NCI-H1105 (cell line): ENCODE measurements at regions not wholly inside any gene's neighbourhood (a gene's known extent, or its start where the extent isn't known, plus 50 kb on each side); places are given as distances from the start of the nearest gene placed in this dataset.
"Not testable (repeated sequence)": the region's sequence is repeated elsewhere in the genome, so short reads cannot be mapped to it uniquely, and the experiment has no call there.

ENCODE experiments used
- DNase-seq: peaks from one replicate; lab custom pipeline; 2025; lab: John Stamatoyannopoulos, UW

DNA sequence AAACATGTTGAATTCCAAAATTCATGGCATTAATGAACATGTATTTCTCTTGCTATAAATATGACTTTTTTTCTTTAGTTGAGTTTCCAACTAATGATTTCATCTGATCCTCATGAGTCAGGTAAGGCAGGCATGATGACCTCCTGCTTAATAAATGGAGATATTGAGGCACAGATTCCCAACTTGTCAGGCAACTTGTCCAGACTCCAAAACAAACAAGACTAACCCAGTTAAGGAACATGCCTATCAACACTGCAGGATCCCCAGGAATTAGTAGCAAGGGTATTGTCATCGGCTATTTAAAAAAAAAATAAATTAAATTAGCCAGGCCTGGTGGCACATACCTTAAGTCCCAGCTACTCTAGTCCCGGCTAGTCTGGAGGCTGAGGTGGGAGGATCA, 121.3 kb upstream of the SALL4 start:
- no peak for DNase-seq

GRCh38 chr20:51922812-51923211, 120.5 kb upstream of the SALL4 start:
- DNase-seq: not testable (repeated sequence)

- DNase-seq: no peak
Observed at GRCh38 chr20:51918561-51918960, 116.2 kb upstream of the SALL4 start.

- DNase-seq: no peak
Observed at GRCh38 chr20:51917886-51918535, 115.7 kb upstream of the SALL4 start.

DNA sequence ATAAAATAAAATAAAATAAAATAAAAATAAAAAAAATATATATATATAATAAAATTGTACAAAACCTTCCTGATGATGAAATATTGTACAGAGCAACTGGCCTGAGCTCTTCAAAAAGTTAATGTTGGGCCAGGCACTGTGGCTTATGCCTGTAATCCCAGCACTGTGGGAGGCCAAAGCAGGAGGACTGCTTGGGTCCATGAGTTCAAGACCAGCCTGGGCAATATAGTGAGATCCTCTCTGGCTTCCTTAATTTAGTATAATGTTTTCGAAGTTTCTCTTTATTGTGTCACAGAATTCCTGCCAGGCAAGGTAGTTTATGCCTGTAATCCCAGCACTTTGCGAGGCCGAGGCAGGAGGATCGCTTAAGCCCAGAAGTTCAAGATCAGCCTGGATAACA, 113.9 kb upstream of the SALL4 start:
- no peak for DNase-seq

- DNase-seq: no peak
Observed at GRCh38 chr20:51914758-51915157, 112.4 kb upstream of the SALL4 start.

GRCh38 chr20:51910321-51911050, 108.2 kb upstream of the SALL4 start:
- DNase-seq: no peak

- no peak for DNase-seq
Observed at GRCh38 chr20:51906679-51907078, 104.4 kb upstream of the SALL4 start.

DNA sequence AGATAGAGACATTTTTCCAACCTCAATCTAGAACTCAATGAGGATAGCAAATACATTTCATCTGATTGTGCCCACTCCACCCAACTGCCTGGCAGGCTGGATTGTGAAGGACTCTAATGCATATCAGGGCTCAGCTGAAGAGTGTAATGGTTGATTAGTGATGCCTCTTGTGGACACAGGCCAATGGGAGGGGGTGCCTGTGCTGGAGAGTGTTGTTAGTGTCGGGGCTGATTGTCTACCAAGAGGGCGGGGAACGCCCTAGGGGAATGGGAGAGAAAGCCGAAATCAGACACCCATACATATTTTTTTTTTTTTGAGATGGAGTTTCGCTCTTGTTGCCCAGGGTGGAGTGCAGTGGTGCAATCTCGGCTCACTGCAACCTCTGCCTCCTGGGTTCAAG, 103.7 kb upstream of the SALL4 start:
- DNase-seq: no peak

DNA sequence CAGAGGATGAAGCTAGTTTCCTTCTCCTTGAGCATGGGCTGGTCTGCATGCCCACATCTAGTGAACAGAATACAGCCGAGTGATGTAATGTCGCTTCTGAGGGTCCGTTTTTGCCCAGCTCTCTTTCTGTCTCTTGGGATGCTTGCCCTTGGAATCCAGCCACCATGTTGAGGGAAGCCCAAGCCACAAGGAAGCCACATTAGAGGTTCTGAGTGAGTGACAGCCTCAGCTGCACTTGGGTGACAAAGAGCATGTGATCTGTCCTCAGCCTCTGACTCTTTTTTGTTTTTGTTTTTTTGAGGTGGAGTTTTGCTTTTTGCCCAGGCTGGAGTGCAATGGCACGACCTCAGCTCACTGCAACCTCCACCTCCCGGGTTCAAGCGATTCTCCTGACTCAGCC, 100.6 kb upstream of the SALL4 start:
- DNase-seq: no peak

DNA sequence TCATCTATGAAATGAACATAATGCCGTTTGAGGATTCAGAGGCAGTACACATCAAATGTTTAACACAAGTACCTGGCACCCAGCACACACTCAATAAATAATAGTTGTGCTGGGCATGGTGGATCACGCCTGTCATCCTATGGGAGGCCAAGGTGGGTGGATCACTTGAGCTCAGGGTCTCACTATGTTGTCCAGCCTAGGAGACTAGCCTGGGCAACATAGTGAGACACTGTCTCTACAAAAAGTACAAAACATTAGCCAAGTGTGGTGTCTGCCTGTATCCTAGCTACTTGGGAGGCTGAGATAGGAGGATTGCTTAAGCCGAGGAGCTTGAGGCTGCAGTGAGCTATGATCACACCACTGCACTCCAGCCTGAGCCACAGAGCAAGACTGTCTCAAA, 98.1 kb upstream of the SALL4 start:
- DNase-seq: no peak

DNA sequence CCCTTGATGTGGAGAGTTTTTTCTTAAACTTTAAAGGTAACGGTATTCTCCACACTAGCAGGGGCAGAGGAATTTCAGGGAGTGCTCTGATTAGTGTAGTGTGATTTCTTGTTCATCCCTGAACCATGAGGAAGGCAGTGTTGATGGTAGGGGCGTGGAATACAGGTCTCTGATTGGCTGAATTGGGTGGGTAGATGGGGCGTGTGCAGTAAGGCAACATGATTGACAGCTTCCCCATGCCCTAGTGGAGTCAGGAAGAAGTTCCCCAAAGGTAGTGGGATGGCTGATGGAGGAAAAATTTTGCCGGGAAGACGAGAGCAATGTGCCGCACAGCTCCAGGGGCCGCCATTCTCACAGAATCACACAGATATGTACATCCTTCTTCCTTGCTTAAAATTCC, 97.4 kb upstream of the SALL4 start:
- DNase-seq: no peak

DNA sequence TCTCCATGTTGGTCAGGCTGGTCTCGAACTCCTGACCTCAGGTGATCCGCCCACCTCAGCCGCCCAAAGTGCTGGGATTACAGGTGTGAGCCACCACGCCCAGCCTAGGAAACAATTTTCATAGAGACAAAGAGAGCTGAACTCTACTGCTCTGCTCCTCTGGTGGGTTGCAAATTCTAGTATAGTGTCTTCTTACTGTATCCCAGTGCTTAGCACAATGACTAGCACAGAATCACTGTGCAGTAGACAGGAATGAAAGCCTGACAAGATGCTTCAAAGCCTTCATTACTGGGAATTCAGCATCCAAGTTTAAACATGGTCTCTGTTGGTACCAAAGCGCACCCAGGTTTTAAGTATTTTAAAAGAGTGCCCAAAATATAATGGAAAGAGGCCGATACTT, 96.5 kb upstream of the SALL4 start:
- no peak for DNase-seq

DNA sequence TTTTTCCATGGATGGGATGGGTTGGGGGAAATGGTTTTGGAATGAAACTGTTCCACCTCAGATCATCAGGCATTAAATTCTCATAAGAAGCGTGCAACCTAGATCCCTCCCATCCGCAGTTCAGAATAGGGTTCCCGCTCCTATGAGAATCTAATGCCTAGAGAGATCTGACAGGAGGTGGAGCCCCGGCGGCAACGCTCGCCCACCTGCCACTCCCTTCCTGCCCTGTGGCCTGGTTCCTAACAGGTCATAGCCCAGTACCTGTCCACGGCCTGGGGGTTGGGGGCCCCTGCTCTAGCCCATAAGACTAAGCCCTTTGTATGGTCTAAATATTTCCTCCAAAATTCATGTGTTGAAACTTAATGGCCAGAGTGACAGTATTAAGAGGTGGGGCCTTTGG, 92.3 kb upstream of the SALL4 start:
- DNase-seq: no peak

- no peak for DNase-seq
Observed at GRCh38 chr20:51894201-51894600, 91.9 kb upstream of the SALL4 start.

- no peak for DNase-seq
Observed at GRCh38 chr20:51893723-51894122, 91.4 kb upstream of the SALL4 start.

DNA sequence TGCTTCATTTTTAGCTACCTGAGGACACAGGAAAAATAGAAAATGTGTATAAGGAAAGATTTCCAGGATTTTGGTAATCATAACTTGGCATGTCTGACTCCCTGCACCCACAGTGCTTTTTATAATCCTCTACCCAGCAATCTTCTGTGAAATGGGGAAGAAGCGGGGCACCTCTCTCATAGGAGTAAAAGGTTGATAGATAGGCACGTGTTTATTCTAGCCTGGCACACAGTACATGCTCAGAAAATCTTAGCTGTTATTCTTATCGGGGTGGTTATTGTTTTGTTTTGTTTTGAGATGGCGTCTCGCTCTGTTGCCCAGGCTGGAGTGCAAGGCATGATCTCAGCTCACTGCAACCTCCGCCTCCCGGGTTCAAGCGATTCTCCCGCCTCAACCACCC, 87.7 kb upstream of the SALL4 start:
- no peak for DNase-seq

- DNase-seq: no peak
Observed at GRCh38 chr20:51889466-51889865, 87.1 kb upstream of the SALL4 start.

DNA sequence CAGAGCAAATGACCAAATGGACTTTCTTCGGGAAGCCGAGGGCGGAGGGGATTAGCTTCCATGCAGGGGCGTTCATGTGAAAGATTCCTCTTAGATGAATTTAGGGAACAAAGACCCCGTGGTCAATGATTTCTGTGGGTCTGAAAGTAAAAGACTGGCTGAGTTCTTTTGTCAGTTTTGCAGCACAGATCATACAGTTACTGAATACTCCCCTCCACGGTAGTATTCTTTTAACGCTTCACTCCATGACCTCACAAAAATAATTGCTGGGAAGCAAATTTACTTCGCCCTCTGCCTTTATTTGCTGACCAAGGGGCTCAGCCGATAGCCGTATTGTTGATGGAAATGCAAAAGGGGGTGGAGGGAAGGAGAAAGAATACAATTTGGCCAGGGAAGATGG, 86.0 kb upstream of the SALL4 start:
- DNase-seq: no peak

DNA sequence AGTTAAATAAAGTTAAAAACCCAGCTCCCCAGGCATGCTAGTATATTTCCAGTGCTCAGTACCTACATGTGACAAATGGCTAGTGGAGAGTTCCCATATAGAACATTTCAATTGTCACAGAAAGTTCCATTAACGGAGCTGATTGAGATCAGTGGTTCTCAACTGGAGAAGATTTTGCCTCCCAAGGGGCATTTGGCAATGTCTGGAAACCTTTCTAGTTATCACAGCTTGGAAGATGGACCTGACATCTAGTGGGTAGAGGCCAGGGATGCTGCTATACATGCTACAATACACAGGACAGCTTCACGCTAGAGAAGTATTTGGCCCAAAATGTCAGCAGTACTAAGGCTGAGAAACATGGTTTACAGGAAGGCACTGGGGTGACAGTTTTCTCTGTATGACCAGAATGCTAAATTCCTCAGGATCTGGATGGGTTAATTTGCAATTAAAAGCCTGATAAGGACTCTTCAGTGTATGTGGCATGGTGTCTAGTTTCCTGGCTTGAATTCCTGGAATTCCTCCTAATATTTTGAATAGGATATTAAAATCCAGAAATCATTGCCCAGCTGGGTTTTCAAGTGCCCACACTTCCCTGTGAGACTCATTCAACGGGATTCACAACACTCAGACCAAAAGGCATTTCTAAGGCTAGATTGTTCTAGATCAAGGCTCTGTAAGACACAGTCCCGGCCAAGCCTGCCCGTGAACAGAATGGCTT, 84.7 kb upstream of the SALL4 start:
- no peak for DNase-seq

GRCh38 chr20:51886341-51886740, 84.0 kb upstream of the SALL4 start:
- DNase-seq: no peak

DNA sequence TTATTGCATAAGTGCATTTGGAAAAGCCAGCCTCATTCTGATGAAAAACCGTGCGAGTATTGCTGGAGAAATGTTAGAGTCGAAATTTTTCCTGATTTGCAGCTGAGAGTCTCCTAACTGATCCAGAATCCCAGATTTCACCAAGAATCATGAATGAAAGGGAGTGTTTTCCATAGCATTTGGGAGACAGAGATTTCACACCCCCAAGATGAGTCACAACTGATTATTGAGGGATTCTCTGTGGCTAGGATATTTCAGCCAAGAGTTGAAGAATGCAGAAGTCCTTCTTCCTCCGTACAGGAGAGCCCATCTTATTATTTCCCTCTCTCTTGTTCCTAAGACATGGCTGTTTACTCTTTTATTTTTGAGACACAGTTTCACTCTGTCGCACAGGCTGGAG, 82.2 kb upstream of the SALL4 start:
- no peak for DNase-seq

DNA sequence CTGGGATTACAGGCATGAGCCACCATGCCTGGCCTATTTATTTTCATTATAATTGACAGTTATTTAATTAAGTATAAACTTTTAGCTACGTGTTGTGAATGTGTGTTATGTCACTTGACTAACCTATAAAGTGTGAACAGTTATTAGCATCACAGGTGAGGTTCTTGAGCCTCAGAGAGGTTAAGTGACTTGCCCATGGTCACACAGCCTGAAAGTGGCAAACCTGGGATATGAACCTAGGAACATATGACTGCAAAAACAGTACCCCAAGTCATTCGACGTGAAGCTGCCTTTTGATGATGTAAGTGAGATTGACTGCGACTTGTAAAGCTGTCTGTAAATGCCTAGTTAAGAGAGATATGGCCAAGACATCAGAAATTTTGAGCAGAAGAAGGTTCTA, 77.9 kb upstream of the SALL4 start:
- DNase-seq: no peak
